GM12865 (cell line): ENCODE measurements at regions not wholly inside any gene's neighbourhood (a gene's known extent, or its start where the extent isn't known, plus 50 kb on each side); places are given as distances from the start of the nearest gene placed in this dataset.

Experiments used
- DNase-seq: peaks from one replicate; pipeline ENCODE4 v3.0.0; 2010; ENCODE audit warnings: low read depth
- H3K4me3 ChIP-seq: 2 replicates; pipeline ENCODE4 v1.5.1; 2011; ENCODE audit warnings: mild to moderate bottlenecking, low read depth, low read length, control low read depth
- CTCF ChIP-seq: IDR thresholded peaks from 2 replicates; pipeline ENCODE4 v1.5.1; 2011; ENCODE audit warnings: low read length, control low read depth, low read depth, inconsistent platforms; ENCODE audit not compliant: insufficient read depth; ENCODE audit errors: missing control alignments

- no peak for DNase-seq
- H3K4me3 ChIP-seq, result no peak overlapping the region
- no peak for TF ChIP-seq CTCF
Observed at GRCh38 chr1:79303040-79303439, 296.5 kb upstream of the ADGRL4 start.

- no peak for TF ChIP-seq CTCF
- H3K4me3 ChIP-seq, result no peak overlapping the region
- no peak for DNase-seq
Observed at GRCh38 chr1:79302380-79302930, 295.9 kb upstream of the ADGRL4 start.

GRCh38 chr1:79295967-79296366 is 289.4 kb upstream of the ADGRL4 start:
- TF ChIP-seq CTCF, result no peak
- H3K4me3 ChIP-seq, result no peak overlapping the region
- DNase-seq, result no peak

- no peak for DNase-seq
- H3K4me3 ChIP-seq, result no peak overlapping the region
- TF ChIP-seq CTCF, result no peak
Observed at GRCh38 chr1:79293611-79294010, 287.1 kb upstream of the ADGRL4 start.

- no peak overlapping the region for H3K4me3 ChIP-seq
- no peak for DNase-seq
- TF ChIP-seq CTCF, result no peak
Observed at GRCh38 chr1:79290927-79291474, 284.5 kb upstream of the ADGRL4 start.

GRCh38 chr1:79287982-79288381 is 281.5 kb upstream of the ADGRL4 start:
- no peak for TF ChIP-seq CTCF
- H3K4me3 ChIP-seq, result no peak overlapping the region
- DNase-seq, result no peak

GRCh38 chr1:79285667-79286066 is 279.1 kb upstream of the ADGRL4 start:
- TF ChIP-seq CTCF, result no peak
- DNase-seq, result no peak
- no peak overlapping the region for H3K4me3 ChIP-seq
